ENCODE measurements at regions not wholly inside any gene's neighbourhood (a gene's known extent, or its start where the extent isn't known, plus 50 kb on each side); places are given as distances from the start of the nearest gene placed in this dataset.

- no peak for TF ChIP-seq POLR2A (IDR thresholded peaks at IDR 0.05; ENCODE audit: low read length)
- no peak for TF ChIP-seq GATA1 (IDR thresholded peaks at IDR 0.05; ENCODE audit: low read depth, low read length)
These were observed 468.7 kb downstream of the PDCD6IP start for GRCh38 chr3:34267088-34267487.
